CD14-positive monocyte (primary cell): ENCODE measurements at regions not wholly inside any gene's neighbourhood (a gene's known extent, or its start where the extent isn't known, plus 50 kb on each side); places are given as distances from the start of the nearest gene placed in this dataset.

Experiments
- DNase-seq, 3 donors: peaks; one replicate each; pipeline ENCODE4 v3.0.0-alpha.2; 2011 to 2022
- H2AFZ ChIP-seq: 2 replicates; pipeline ENCODE4 v1.6.0; 2012; ENCODE audit warnings: mild to moderate bottlenecking, low read depth, low read length, inconsistent platforms; ENCODE audit not compliant: insufficient read depth, poor library complexity, severe bottlenecking
- H3K27ac ChIP-seq, 2 donors: 1 replicate in 1 of 2; 2 replicates in 1 of 2; pipeline ENCODE4 v1.5.1; 2012 to 2013; ENCODE audit warnings: low read length in 2 of 2, control low read depth in 1 of 2, inconsistent platforms in 1 of 2, low read depth in 1 of 2, mild to moderate bottlenecking in 1 of 2
- H3K27me3 ChIP-seq, 2 donors: one replicate each; pipeline versions ENCODE4 v1.6.0 to v1.6.1; 2011 to 2013; ENCODE audit warnings: low read length in 2 of 2; ENCODE audit not compliant: control insufficient read depth in 2 of 2, insufficient read depth in 2 of 2
- H3K36me3 ChIP-seq, 2 donors: replicated peaks in 1 of 2; 1 replicate in 1 of 2; 2 replicates in 1 of 2; pipeline versions ENCODE4 v1.5.1 to v1.6.1; 2012 to 2013; ENCODE audit warnings: low read length in 2 of 2, control low read depth in 1 of 2, inconsistent platforms in 1 of 2, mild to moderate bottlenecking in 1 of 2; ENCODE audit not compliant: insufficient read depth in 2 of 2, control insufficient read depth in 1 of 2
- H3K4me1 ChIP-seq, 2 donors: 1 replicate in 1 of 2; 2 replicates in 1 of 2; pipeline versions ENCODE4 v1.5.1 to v1.6.1; 2012 to 2013; ENCODE audit warnings: low read length in 2 of 2, control low read depth in 1 of 2, inconsistent platforms in 1 of 2, mild to moderate bottlenecking in 1 of 2, moderate library complexity in 1 of 2; ENCODE audit not compliant: insufficient read depth in 2 of 2, control insufficient read depth in 1 of 2
- H3K4me2 ChIP-seq: replicated peaks from 2 replicates; pipeline ENCODE3; 2012; ENCODE audit warnings: low read length, moderate library complexity, mild to moderate bottlenecking; ENCODE audit not compliant: poor library complexity, severe bottlenecking; ENCODE audit errors: extremely low read depth
- H3K4me3 ChIP-seq, 3 experiments: fragments of 200-600 bp in 1 of 3; sonication (generic) in 1 of 3; replicated peaks in 1 of 3; 1 replicate in 2 of 3; 2 replicates in 1 of 3; pipeline ENCODE4 v1.5.1; 2011 to 2013; ENCODE audit warnings: low read length in 3 of 3, mild to moderate bottlenecking in 3 of 3, control low read depth in 2 of 3, low read depth in 2 of 3, inconsistent platforms in 1 of 3, moderate library complexity in 1 of 3
- H3K79me2 ChIP-seq: 2 replicates; pipeline ENCODE4 v1.6.0; 2012; ENCODE audit warnings: mild to moderate bottlenecking, control low read depth, inconsistent platforms, low read length, moderate library complexity; ENCODE audit not compliant: insufficient read depth
- H3K9ac ChIP-seq: 2 replicates; pipeline ENCODE4 v1.6.0; 2017; ENCODE audit warnings: low read length, mild to moderate bottlenecking; ENCODE audit not compliant: insufficient read depth, poor library complexity, severe bottlenecking
- H3K9me3 ChIP-seq, 2 donors: replicated peaks in 1 of 2; 1 replicate in 1 of 2; 2 replicates in 1 of 2; pipeline versions ENCODE4 v1.5.1 to v1.6.1; 2012 to 2013; ENCODE audit warnings: low read length in 2 of 2, control low read depth in 1 of 2; ENCODE audit not compliant: control insufficient read depth in 1 of 2, insufficient read depth in 1 of 2
- H4K20me1 ChIP-seq: 2 replicates; pipeline ENCODE4 v1.6.0; 2012; ENCODE audit warnings: mild to moderate bottlenecking, low read length, control low read depth, moderate library complexity; ENCODE audit not compliant: insufficient read depth
- H3K27ac Mint-ChIP-seq, 7 donors: one replicate each; pipeline ENCODE4 v1.8.0; 2020; ENCODE audit warnings: mild to moderate bottlenecking in 7 of 7, mixed read lengths in 7 of 7, moderate library complexity in 6 of 7, inconsistent platforms in 2 of 7
- H3K27me3 Mint-ChIP-seq, 3 donors: one replicate each; pipeline ENCODE4 v1.8.0; 2021 to 2022; ENCODE audit warnings: low read depth in 3 of 3, mild to moderate bottlenecking in 3 of 3, mixed read lengths in 3 of 3, moderate library complexity in 3 of 3, inconsistent platforms in 1 of 3
- H3K36me3 Mint-ChIP-seq, 2 donors: one replicate each; pipeline ENCODE4 v1.8.0; 2020; ENCODE audit warnings: mixed read lengths in 2 of 2, inconsistent platforms in 1 of 2, mild to moderate bottlenecking in 1 of 2
- H3K4me1 Mint-ChIP-seq: one replicate; pipeline ENCODE4 v1.8.0; 2020; ENCODE audit warnings: mild to moderate bottlenecking, mixed read lengths
- H3K4me3 Mint-ChIP-seq, 2 donors: one replicate each; pipeline ENCODE4 v1.8.0; 2020; ENCODE audit warnings: mild to moderate bottlenecking in 2 of 2, mixed read lengths in 2 of 2, moderate library complexity in 1 of 2
- H3K9me3 Mint-ChIP-seq, 7 donors: one replicate each; pipeline ENCODE4 v1.8.0; 2020 to 2022; ENCODE audit warnings: mixed read lengths in 7 of 7, mild to moderate bottlenecking in 6 of 7, moderate library complexity in 6 of 7, inconsistent platforms in 2 of 7
- WGBS: methylation state at CpG from one replicate; pipeline ENCODE4 v1.1.5; 2013; ENCODE audit warnings: missing lambda C conversion rate; ENCODE audit not compliant: insufficient coverage; 5-methylcytosine and 5-hydroxymethylcytosine counted together
- intact Hi-C, 2 donors: fragments of 100-400 bp; cut with micrococcal nuclease; formaldehyde crosslinking; loops; one replicate each; pipeline versions ENCODE4 v1.15.0 to v1.15.1; 2023
- TF ChIP-seq, protein P1 (sequence below): fragments of 200-600 bp; IDR thresholded peaks from one replicate; pipeline ENCODE4 v1.8.0; 2022; ENCODE audit warnings: antibody characterized with exemption, mild to moderate bottlenecking

DNA sequence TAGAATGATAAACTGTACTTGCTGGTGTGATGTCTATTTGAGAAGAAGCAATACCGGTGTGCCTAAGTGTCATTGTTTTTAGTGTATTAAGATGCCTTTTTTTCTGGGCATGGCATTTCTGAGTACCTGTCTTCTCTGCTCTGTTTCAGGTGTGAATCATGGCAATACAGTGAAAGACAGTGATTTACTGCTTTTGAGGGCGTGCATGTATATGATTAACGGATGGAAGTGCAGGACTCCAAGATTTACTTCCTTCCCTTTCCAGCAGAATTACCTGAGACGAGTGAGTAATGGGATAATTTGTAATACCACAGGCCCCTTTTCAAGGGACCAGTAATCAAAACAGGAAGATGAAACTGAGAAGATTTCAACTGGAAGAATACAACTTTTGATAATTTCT lies 315.8 kb downstream of the SOX4 start:
- intact Hi-C loops = no loop called here
- DNase-seq = no peak
- H3K27me3 Mint-ChIP-seq = peaks cover 0 to 2% (median 1%) of the 10 kb centered on the region in 3 donors

DNA sequence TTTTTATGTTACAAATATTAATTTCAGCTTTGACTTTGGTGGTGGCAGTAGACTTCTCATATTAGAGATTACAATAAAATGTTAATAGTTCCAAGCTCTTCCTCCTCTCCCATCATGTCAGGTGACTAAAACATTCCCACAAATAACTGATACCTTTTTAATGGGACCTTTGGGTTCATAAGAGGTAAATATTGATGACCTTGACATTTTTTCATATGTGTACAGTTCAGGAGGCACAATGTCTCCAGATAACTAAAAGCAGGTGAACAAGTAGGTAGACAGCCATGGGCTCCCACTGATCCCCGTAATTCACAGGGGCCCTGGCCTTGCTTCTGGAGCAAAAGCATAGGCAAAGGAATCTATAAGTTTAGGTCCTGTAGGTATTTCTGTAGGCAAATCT lies 317.7 kb downstream of the SOX4 start:
- no peak overlapping the region for H3K27ac ChIP-seq
- DNase-seq = no peak
- H3K9me3 ChIP-seq = no peaks in the 10 kb centered on the region
- Mint-ChIP-seq H3K36me3 (no peaks in the 10 kb centered on the region), H3K4me3 (no peak overlapping the region), H3K4me1 (peaks cover 15% of the 10 kb centered on the region), H3K27ac (no peak overlapping the region), H3K9me3 (no peaks in the 10 kb centered on the region), H3K27me3 (peaks cover 0 to 2% (median 1%) of the 10 kb centered on the region in 3 donors)
- no peaks in the 10 kb centered on the region for H4K20me1 ChIP-seq
- TF ChIP-seq, protein P1, sequence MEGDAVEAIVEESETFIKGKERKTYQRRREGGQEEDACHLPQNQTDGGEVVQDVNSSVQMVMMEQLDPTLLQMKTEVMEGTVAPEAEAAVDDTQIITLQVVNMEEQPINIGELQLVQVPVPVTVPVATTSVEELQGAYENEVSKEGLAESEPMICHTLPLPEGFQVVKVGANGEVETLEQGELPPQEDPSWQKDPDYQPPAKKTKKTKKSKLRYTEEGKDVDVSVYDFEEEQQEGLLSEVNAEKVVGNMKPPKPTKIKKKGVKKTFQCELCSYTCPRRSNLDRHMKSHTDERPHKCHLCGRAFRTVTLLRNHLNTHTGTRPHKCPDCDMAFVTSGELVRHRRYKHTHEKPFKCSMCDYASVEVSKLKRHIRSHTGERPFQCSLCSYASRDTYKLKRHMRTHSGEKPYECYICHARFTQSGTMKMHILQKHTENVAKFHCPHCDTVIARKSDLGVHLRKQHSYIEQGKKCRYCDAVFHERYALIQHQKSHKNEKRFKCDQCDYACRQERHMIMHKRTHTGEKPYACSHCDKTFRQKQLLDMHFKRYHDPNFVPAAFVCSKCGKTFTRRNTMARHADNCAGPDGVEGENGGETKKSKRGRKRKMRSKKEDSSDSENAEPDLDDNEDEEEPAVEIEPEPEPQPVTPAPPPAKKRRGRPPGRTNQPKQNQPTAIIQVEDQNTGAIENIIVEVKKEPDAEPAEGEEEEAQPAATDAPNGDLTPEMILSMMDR = no peak
- H3K27me3 ChIP-seq = no peaks in the 10 kb centered on the region
- no peak overlapping the region for H2AFZ ChIP-seq
- no peak overlapping the region for H3K4me2 ChIP-seq
- 100% methylated on average over 1 of the region's 1 CpG for WGBS
- intact Hi-C loops = loop anchor here in 1 of 2 donors (10.0 kb wide), 1 partner anchor 46 kb away; no protein-coding TSS in a partner anchor
- no peak overlapping the region for H3K4me3 ChIP-seq
- H3K79me2 ChIP-seq = no peaks in the 10 kb centered on the region
- H3K36me3 ChIP-seq = no peaks in the 10 kb centered on the region
- peaks cover 4 to 6% of the 10 kb centered on the region in 2 donors for H3K4me1 ChIP-seq
- no peak overlapping the region for H3K9ac ChIP-seq

More for the DNA sequence above, 315.8 kb downstream of the SOX4 start:
- Mint-ChIP-seq H3K4me3 (no peak overlapping the region), H3K27ac (no peak overlapping the region), H3K4me1 (peaks cover 7% of the 10 kb centered on the region), H3K36me3 (no peaks in the 10 kb centered on the region), H3K9me3 (no peaks in the 10 kb centered on the region)
- Histone ChIP-seq H4K20me1 (no peaks in the 10 kb centered on the region), H3K9me3 (no peaks in the 10 kb centered on the region), H3K4me2 (no peak overlapping the region), H3K4me3 (no peak overlapping the region), H3K36me3 (no peaks in the 10 kb centered on the region), H3K9ac (no peak overlapping the region), H3K27me3 (no peaks in the 10 kb centered on the region), H3K4me1 (peaks cover 3 to 4% of the 10 kb centered on the region in 2 donors), H2AFZ (no peak overlapping the region), H3K79me2 (no peaks in the 10 kb centered on the region), H3K27ac (no peak overlapping the region)
- TF ChIP-seq, protein P1 = no peak
- no CpG with 5 or more reads among the region's 4 CpGs for WGBS
